Femur (tissue), 1 donor: ENCODE measurements at regions not wholly inside any gene's neighbourhood (a gene's known extent, or its start where the extent isn't known, plus 50 kb on each side); places are given as distances from the start of the nearest gene placed in this dataset.

Source experiments
- DNase-seq: peaks from one replicate; pipeline ENCODE4 v3.0.0-alpha.2; 2017

GRCh38 chr2:199019898-199020507 lies 437.7 kb downstream of the SATB2 start:
- no peak for DNase-seq

- DNase-seq: no peak
Measured at GRCh38 chr2:199018826-199019225, 438.9 kb downstream of the SATB2 start.

GRCh38 chr2:199015072-199015471 lies 442.7 kb downstream of the SATB2 start:
- DNase-seq: no peak

GRCh38 chr2:199014226-199014625 lies 443.5 kb downstream of the SATB2 start:
- no peak for DNase-seq

GRCh38 chr2:199011908-199012307 lies 445.8 kb downstream of the SATB2 start:
- no peak for DNase-seq

- no peak for DNase-seq
Measured at GRCh38 chr2:198994678-198995077, 463.1 kb downstream of the SATB2 start.

GRCh38 chr2:198991431-198991830 lies 466.3 kb downstream of the SATB2 start:
- no peak for DNase-seq

- DNase-seq: no peak
Measured at GRCh38 chr2:198975779-198976178, 482.0 kb downstream of the SATB2 start.

- DNase-seq: no peak
Measured at GRCh38 chr2:198973785-198974184, 484.0 kb downstream of the SATB2 start.

GRCh38 chr2:198973181-198973580 lies 484.6 kb downstream of the SATB2 start:
- DNase-seq: no peak

GRCh38 chr2:198968545-198968944 lies 489.2 kb downstream of the SATB2 start:
- DNase-seq: no peak

GRCh38 chr2:198966269-198966668 lies 491.5 kb downstream of the SATB2 start:
- DNase-seq: no peak

- DNase-seq: no peak
Measured at GRCh38 chr2:198961547-198961946, 496.2 kb downstream of the SATB2 start.

- DNase-seq: no peak
Measured at GRCh38 chr2:198957181-198957580, 500.6 kb downstream of the SATB2 start.

- no peak for DNase-seq
Measured at GRCh38 chr2:198953328-198953727, 504.4 kb downstream of the SATB2 start.

- DNase-seq: no peak
Measured at GRCh38 chr2:198950803-198951202, 506.9 kb downstream of the SATB2 start.

GRCh38 chr2:198945496-198945895 lies 512.2 kb downstream of the SATB2 start:
- no peak for DNase-seq

- DNase-seq: no peak
Measured at GRCh38 chr2:198930170-198930569, 527.6 kb downstream of the SATB2 start.

- no peak for DNase-seq
Measured at GRCh38 chr2:198928026-198928425, 529.7 kb downstream of the SATB2 start.

GRCh38 chr2:198917926-198918720 lies 539.6 kb downstream of the SATB2 start:
- no peak for DNase-seq

- DNase-seq: no peak
Measured at GRCh38 chr2:198917275-198917674, 540.5 kb downstream of the SATB2 start.

GRCh38 chr2:198916548-198917080 lies 541.1 kb downstream of the SATB2 start:
- DNase-seq: no peak

GRCh38 chr2:198913394-198914152 lies 544.2 kb downstream of the SATB2 start:
- no peak for DNase-seq
